Left lung (tissue), 4 donors: ENCODE measurements at regions not wholly inside any gene's neighbourhood (a gene's known extent, or its start where the extent isn't known, plus 50 kb on each side); places are given as distances from the start of the nearest gene placed in this dataset.
"Not testable (repeated sequence)": the region's sequence is repeated elsewhere in the genome, so short reads cannot be mapped to it uniquely, and the experiment has no call there.

ENCODE experiments used
- ATAC-seq: fragments of 200-7000 bp; cut with Tn5 transposase; one replicate; pipeline ENCODE4 v1.9.1; 2020; ENCODE audit warnings: moderate library complexity
- DNase-seq, 4 donors: peaks; one replicate each; pipeline ENCODE4 v3.0.0-alpha.2; 2013 to 2020
- H3K27ac ChIP-seq, 2 donors: fragments of 200-600 bp; sonication (generic) in 1 of 2; one replicate each; pipeline versions ENCODE4 v1.5.0 to v1.8.0; 2020 to 2021
- H3K27me3 ChIP-seq, 2 donors: fragments of 200-600 bp; sonication (generic) in 1 of 2; one replicate each; pipeline versions ENCODE4 v1.5.0 to v1.8.0; 2020 to 2021
- H3K36me3 ChIP-seq, 2 donors: fragments of 200-600 bp; sonication (generic) in 1 of 2; one replicate each; pipeline versions ENCODE4 v1.5.0 to v1.8.0; 2020 to 2021
- H3K4me1 ChIP-seq, 2 donors: fragments of 200-600 bp; one replicate each; pipeline ENCODE4 v1.8.0; 2021
- H3K4me3 ChIP-seq, 2 donors: fragments of 200-600 bp; sonication (generic) in 1 of 2; one replicate each; pipeline versions ENCODE4 v1.5.0 to v1.8.0; 2020 to 2021; ENCODE audit warnings: mild to moderate bottlenecking in 1 of 2
- H3K9me3 ChIP-seq, 2 donors: fragments of 200-600 bp; sonication (generic) in 1 of 2; one replicate each; pipeline versions ENCODE4 v1.5.0 to v1.8.0; 2020 to 2021
- intact Hi-C, 2 donors: fragments of 100-400 bp; cut with DNase I; formaldehyde crosslinking; loops; one replicate each; pipeline versions ENCODE4 v1.11.2 to v1.14.2; 2022
- TF ChIP-seq, protein P1 (sequence below), 2 donors: fragments of 200-600 bp; sonication (generic) in 1 of 2; IDR thresholded peaks; one replicate each; pipeline versions ENCODE4 v1.5.0 to v1.8.0; 2021; ENCODE audit warnings: antibody characterized with exemption in 2 of 2
- donor health status: DM: no; HTN: yes; CAD: no.
- donor health status: DM: no; HTN: no; CAD: no.

DNA sequence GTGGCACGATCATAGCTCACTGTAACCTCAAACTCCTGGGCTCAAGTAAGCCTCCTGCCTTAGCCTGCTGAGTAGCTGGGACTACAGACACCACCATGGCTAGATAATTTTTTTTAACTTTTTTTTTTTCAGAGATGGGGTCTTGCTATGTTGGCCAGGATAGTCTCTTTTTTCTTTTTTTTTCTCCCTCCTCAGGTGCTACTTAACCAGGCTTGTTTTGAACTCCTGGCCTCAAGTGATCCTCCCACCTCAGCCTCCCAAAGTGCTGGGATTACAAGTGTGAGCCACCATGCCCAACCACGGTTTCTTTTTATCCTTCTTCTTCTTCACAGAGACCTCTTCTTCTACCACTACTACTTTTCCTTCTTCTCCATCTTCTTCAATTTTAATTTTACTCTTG lies 53.8 kb upstream of the MAP4 start:
- H3K27me3 ChIP-seq, result no peaks in the 10 kb centered on the region
- intact Hi-C loops, result no loop called here

DNA sequence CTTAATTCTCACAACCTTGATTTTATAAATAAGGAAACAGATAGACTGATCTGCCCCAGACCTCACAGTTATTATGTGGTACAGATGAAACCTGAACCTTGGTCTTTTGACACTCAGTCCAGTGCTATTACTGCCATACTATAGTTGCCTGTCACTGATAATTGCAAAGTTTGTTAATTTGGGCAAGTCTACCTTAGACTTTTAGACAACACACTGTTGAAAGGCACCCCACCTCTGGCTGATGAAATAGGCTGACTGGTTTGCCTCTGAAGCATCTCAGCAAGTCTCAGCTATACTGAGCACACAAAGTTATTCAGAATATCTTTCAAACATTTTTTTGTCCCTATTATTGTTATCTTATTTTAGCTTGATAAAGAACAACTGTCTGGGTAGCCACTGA lies 53.1 kb upstream of the MAP4 start:
- Histone ChIP-seq H3K9me3 (no peaks in the 10 kb centered on the region), H3K4me3 (no peak overlapping the region), H3K36me3 (peaks cover 0 to 12% of the 10 kb centered on the region in 2 donors), H3K27ac (no peak overlapping the region), H3K27me3 (no peaks in the 10 kb centered on the region), H3K4me1 (peaks cover 0 to 11% of the 10 kb centered on the region in 2 donors)
- TF ChIP-seq, protein P1, sequence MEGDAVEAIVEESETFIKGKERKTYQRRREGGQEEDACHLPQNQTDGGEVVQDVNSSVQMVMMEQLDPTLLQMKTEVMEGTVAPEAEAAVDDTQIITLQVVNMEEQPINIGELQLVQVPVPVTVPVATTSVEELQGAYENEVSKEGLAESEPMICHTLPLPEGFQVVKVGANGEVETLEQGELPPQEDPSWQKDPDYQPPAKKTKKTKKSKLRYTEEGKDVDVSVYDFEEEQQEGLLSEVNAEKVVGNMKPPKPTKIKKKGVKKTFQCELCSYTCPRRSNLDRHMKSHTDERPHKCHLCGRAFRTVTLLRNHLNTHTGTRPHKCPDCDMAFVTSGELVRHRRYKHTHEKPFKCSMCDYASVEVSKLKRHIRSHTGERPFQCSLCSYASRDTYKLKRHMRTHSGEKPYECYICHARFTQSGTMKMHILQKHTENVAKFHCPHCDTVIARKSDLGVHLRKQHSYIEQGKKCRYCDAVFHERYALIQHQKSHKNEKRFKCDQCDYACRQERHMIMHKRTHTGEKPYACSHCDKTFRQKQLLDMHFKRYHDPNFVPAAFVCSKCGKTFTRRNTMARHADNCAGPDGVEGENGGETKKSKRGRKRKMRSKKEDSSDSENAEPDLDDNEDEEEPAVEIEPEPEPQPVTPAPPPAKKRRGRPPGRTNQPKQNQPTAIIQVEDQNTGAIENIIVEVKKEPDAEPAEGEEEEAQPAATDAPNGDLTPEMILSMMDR (IDR thresholded peaks at IDR 0.05), result no peak
- DNase-seq (no peak), ATAC-seq (no peak)
- intact Hi-C loops, result no loop called here

More for the DNA sequence above, 53.8 kb upstream of the MAP4 start:
- no peak for DNase-seq
- no peak for ATAC-seq
- TF ChIP-seq, protein P1 (IDR thresholded peaks at IDR 0.05), result no peak
- Histone ChIP-seq H3K4me1 (peaks cover 0 to 8% of the 10 kb centered on the region in 2 donors), H3K27ac (no peak overlapping the region), H3K9me3 (no peaks in the 10 kb centered on the region), H3K36me3 (peaks cover 0 to 12% of the 10 kb centered on the region in 2 donors), H3K4me3 (no peak overlapping the region)

DNA sequence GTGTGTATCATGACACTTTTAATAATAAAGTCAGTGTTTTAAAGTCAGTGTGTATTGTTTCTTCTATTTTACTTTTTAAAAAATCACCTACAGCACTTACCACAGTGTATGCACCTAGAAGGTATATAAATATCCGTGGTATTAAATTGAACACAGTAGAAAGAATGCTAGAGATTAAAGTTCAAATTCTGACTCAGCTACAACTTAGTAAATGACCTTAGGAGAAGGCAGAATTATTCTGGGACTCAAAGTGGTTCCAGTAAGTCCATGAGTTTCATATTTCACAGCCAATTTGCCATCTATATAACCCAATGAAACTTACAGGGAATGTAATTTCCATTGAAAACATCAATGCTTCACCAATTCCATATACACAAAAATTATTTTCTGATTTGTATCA lies 52.7 kb upstream of the MAP4 start:
- intact Hi-C loops, result no loop called here
- TF ChIP-seq, protein P1 (IDR thresholded peaks at IDR 0.05), result no peak

DNA sequence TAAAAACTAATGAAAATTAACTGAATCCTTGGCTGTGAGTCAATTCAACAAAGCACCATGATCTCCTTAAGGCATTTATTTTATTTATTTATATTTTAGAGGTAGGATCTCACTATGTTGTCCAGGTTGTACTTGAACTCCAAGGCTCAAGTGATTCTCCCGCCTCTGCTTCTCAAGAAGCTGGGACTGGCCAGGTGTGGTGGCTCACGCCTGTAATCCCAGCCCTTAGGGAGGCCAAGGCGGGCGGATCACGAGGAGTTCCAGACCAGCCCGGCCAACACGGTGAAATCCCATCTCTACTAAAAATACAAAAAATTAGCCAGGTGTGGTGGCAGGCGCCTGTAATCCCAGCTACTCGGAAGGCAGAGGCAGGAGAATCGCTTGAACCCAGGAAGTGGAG lies 52.1 kb upstream of the MAP4 start:
- intact Hi-C loops, DNase-seq, H3K4me3 ChIP-seq, H3K27me3 ChIP-seq, H3K9me3 ChIP-seq, H3K27ac ChIP-seq, ATAC-seq: not testable (repeated sequence)
- Histone ChIP-seq H3K4me1 (peaks cover 0 to 15% of the 10 kb centered on the region in 2 donors), H3K36me3 (peaks cover 0 to 12% of the 10 kb centered on the region in 2 donors)

More for the DNA sequence above, 52.7 kb upstream of the MAP4 start:
- DNase-seq (no peak), ATAC-seq (no peak)
- Histone ChIP-seq H3K4me1 (peaks cover 0 to 15% of the 10 kb centered on the region in 2 donors), H3K36me3 (peaks cover 0 to 12% of the 10 kb centered on the region in 2 donors), H3K4me3 (no peak overlapping the region), H3K27ac (no peak overlapping the region), H3K9me3 (no peaks in the 10 kb centered on the region), H3K27me3 (no peaks in the 10 kb centered on the region)

DNA sequence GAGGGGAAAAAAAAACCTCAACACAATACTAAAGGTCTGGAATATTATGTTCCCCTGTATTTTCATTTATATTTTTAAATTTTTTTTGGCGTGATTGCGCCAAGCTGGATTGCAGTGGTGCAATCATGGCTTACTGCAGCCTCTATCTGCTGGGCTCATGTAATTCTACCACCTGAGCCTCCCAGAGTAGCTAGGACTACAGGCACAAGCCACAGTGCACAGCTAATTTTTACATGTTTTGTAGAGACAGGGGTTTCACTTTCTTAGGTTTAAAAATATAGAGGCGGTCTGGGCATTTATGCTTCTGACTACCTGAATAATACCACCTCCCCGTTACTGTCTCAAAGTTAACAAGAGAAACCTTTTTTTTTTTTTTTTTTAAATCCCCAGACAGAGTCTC lies 51.1 kb upstream of the MAP4 start:
- intact Hi-C loops, result no loop called here
- Histone ChIP-seq H3K27me3 (no peaks in the 10 kb centered on the region), H3K4me1 (peaks cover 0 to 11% of the 10 kb centered on the region in 2 donors), H3K36me3 (peaks cover 0 to 12% of the 10 kb centered on the region in 2 donors), H3K27ac (no peak overlapping the region), H3K9me3 (no peaks in the 10 kb centered on the region), H3K4me3 (no peak overlapping the region)
- DNase-seq (no peak), ATAC-seq (no peak)
- TF ChIP-seq, protein P1 (IDR thresholded peaks at IDR 0.05), result no peak
